ENCODE measurements at regions not wholly inside any gene's neighbourhood (a gene's known extent, or its start where the extent isn't known, plus 50 kb on each side); places are given as distances from the start of the nearest gene placed in this dataset.
"Not testable (repeated sequence)": the region's sequence is repeated elsewhere in the genome, so short reads cannot be mapped to it uniquely, and the experiment has no call there.

GRCh38 chr7:17440025-17440784 is 141.8 kb downstream of the AHR start:
- not testable (repeated sequence) for DNase-seq

DNA sequence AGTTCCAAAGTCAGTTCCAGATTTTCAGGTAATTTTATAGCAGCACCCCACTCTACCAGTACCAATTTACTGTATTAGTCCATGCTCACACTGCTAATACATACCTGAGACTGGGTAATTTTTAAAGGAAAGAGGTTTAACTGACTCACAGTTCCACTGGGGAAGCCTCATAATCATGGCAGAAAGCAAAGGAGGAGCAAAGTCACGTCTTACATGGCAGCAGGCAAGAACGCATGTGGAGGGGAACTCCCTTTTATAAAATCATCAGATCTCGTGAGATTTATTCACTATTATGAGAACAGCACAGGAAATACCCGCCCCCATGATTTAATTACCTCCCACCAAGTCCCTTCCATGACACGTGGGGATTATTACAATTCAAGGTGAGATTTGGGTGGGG is 142.4 kb downstream of the AHR start:
- no peak for DNase-seq

DNA sequence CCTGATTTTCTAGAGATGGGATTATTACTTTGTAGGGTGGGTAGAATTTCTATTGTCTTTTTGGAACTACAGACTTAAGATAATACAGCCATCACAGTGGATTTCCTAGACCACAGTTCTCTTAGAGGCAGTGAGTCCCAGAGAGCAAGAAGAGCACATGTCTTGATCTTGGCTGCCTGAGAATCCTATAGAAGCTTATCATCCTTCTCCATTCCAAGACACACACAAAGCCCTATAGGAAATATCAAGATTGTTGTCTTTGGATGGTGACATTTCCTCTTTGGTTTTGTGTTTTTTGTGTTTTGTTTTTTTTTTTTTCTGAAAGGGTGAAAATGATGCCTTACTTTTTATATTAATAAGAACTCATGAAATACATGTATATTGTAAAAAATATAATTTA is 143.1 kb downstream of the AHR start:
- no peak for DNase-seq

- DNase-seq = no peak
These were observed 145.7 kb downstream of the AHR start for GRCh38 chr7:17444151-17444550.

DNA sequence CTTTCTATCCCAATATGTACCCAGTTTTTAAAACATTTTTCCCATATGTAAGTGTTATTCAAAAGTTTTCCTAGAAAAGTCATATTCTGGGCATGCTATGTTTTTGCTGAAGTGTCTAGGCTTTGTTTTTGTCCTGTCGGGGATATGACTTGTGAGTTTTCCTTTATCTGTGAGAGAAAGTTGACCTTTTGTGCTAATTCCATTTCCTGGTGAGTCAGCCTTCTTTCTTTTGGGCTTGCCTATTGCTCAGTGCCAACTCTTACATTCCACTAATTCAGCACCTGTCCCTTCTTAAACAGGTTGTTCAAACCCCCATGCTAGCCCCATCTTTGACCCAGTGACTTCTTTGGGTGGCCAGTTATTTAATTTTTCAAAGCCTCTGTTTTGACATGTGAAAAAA is 146.2 kb downstream of the AHR start:
- DNase-seq = no peak

DNA sequence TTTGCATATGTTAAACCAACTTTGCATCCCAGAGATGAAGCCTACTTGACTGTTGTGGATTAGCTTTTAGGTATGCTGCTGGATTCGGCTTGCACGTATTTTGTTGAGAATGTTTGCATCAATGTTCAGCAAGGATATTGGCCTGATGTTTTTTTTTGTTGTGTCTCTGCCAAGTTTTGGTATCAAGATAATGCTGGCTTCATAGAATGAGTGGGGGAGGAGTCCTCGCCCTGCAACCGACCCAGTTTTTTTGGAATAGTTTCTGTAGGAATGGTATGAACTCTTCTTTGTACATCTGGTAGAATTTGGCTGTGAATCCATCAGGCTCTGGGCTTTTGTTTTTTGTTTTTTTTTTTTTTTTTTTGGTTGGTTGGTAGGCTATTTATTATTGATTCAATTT is 147.9 kb downstream of the AHR start:
- DNase-seq = no peak

GRCh38 chr7:17447728-17448478 is 149.5 kb downstream of the AHR start:
- no peak for DNase-seq

GRCh38 chr7:17448479-17449423 is 150.3 kb downstream of the AHR start:
- no peak for DNase-seq

GRCh38 chr7:17456541-17456940 is 158.1 kb downstream of the AHR start:
- DNase-seq = no peak

GRCh38 chr7:17460001-17460400 is 161.5 kb downstream of the AHR start:
- no peak for DNase-seq

- no peak for DNase-seq
These were observed 162.2 kb downstream of the AHR start for GRCh38 chr7:17460665-17461064.

DNA sequence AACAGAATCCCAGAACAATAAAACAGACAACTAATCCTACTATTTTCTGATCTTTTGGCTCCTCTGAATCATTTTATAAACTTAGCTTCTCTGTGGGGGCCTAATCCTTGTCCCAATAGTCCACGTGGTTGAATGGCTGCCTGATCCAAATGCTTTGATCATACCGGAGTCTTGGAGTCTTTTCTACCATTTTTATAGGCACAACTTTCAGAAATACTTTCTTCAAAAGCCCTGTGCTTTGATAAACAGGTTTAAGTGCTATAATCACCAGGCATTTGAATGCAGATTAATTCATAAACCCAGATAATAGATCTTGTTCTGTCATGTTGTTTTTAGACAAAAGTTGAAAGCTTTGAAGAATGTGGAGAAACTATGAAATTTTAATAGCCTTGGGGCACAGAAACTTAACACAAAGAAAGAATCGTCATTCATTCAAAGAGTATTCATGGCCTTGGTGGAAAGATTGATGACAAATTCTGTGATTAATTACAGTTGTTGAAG is 163.7 kb downstream of the AHR start:
- DNase-seq = no peak

- DNase-seq = no peak
These were observed 165.1 kb downstream of the AHR start for GRCh38 chr7:17463511-17464085.

GRCh38 chr7:17466216-17466615 is 167.8 kb downstream of the AHR start:
- DNase-seq = no peak

DNA sequence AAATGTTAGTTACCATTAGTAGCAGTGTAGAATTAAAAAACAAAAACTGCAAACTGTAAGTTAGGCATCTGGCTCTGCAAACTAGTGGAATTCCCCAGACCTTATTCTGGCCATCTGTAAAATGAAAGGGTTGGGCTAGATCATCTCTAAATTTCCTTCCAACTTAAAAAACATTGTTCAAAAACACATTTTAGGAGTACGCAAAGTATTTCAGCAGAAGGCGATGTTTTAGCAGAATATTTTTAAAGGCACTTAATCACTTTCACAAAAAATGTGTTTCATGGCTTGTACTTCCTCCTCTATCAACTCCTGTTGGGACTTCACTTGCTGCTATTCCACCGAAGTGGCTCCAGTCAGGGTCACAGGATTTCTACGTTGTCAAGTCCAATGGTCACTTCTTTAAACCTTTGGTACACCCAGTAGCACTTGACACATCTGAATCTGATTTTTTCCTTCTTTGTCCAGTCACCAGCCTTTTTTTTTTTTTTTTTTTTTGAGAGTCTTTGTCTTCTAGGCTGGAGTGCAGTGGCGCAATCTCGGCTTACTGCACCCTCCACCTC is 169.0 kb downstream of the AHR start:
- no peak for DNase-seq

- no peak for DNase-seq
These were observed 172.9 kb downstream of the AHR start for GRCh38 chr7:17471325-17471724.

GRCh38 chr7:17472518-17472917 is 174.1 kb downstream of the AHR start:
- no peak for DNase-seq

GRCh38 chr7:17472939-17473338 is 174.5 kb downstream of the AHR start:
- DNase-seq = no peak

DNA sequence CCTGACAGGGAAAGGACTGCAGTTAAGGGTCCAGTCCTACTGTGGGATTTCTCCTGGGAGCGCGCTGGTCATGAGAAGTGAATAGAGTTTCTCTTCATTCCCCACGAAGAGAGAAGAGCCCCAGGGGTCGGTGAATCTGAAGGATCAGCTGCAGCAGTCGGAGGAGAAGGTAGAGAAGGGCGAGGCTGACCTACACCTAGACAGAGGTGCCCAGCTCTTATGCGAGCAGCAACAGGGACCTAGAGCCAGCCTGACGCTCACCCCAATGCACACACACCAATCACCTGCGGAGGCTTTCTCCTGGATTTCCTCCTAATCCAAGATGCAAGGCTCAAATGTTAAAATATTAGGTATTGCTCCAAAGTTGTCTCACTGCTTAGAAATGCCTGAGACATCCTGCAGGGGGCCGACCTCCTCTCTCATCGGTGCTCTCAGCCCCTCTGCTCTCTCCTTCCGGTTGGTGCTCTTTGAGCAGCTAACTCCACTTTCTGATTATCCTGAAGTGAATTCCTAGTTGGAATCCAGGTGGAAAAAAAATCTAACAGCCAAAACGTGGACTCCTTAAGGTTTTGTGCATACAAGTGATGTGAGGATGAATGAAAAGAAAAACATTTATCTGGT is 176.4 kb downstream of the AHR start:
- no peak for DNase-seq

DNA sequence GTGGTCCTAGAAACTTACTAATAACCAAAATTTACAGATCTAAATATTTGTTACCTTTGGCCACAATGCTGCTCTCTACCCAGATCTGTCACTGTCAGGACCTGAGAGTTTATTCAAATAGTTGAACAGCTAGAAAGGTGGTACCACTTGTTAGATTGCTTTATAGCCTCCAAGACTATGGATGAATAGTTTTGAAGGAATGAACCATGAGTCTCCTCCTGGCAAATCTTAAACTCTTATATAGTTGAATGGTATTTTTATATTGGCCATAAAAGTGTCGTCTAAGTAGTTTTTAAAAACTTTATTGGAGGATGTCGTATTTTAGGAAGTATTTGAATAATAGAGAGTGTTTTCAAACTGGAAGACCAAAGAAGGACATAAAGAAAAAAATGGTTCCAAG is 178.7 kb downstream of the AHR start:
- no peak for DNase-seq

GRCh38 chr7:17481118-17481517 is 182.7 kb downstream of the AHR start:
- no peak for DNase-seq

DNA sequence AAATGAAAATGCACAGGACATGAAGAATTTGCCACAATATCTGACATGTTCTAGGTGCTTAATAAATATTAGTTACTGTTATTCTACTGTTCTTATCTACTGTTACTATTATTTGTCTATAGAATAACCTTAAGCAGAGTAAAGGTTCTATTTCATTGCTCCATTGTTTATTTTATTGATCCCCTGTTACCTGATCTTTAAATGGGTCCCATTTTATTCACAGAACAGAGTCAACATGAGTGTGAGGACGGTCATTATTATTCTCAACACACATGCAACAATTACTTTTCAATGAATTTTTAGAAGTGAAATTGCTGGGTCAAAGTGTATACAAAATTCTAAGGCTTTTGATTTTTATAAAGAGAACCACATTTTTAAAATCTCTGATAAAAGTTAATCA is 186.9 kb downstream of the AHR start:
- DNase-seq = no peak

Data from NCI-H1694 treated with DMSO at 0.1 percent for 48 hours (cell line).